Activated CD4-positive, alpha-beta T cell treated with anti-CD3 and anti-CD28 coated beads, Interleukin-2, amount 10 ng/mL, durations not matched to agents 7 days and 5 days (primary cell): ENCODE measurements at regions not wholly inside any gene's neighbourhood (a gene's known extent, or its start where the extent isn't known, plus 50 kb on each side); places are given as distances from the start of the nearest gene placed in this dataset.
"Not testable (repeated sequence)": the region's sequence is repeated elsewhere in the genome, so short reads cannot be mapped to it uniquely, and the experiment has no call there.

ENCODE experiments used
- CTCF ChIA-PET: fragments of 350-600 bp; sonication (Branson Sonifier 250); formaldehyde crosslinking; loops from one replicate; lab custom pipeline; 2021; ENCODE audit warnings: antibody characterized with exemption; lab: Charles Lee
- POLR2A ChIA-PET: fragments of 350-600 bp; sonication (Branson Sonifier 250); formaldehyde crosslinking; loops from one replicate; lab custom pipeline; 2021; ENCODE audit warnings: antibody characterized with exemption; lab: Charles Lee
- DNase-seq: peaks from one replicate; pipeline ENCODE4 v3.0.0-alpha.2; 2020
- H3K27ac Mint-ChIP-seq: one replicate; pipeline ENCODE4 v1.8.0; 2021; ENCODE audit warnings: mild to moderate bottlenecking, moderate library complexity, mixed read lengths
- H3K27me3 Mint-ChIP-seq: one replicate; pipeline ENCODE4 v1.8.0; 2021; ENCODE audit warnings: mixed read lengths
- H3K36me3 Mint-ChIP-seq: one replicate; pipeline ENCODE4 v1.8.0; 2021; ENCODE audit warnings: low read depth, mixed read lengths
- H3K4me1 Mint-ChIP-seq: one replicate; pipeline ENCODE4 v1.8.0; 2021; ENCODE audit warnings: mixed read lengths
- H3K4me3 Mint-ChIP-seq: one replicate; pipeline ENCODE4 v1.8.0; 2021; ENCODE audit warnings: mild to moderate bottlenecking, moderate library complexity, mixed read lengths
- H3K9me3 Mint-ChIP-seq: one replicate; pipeline ENCODE4 v1.8.0; 2021; ENCODE audit warnings: mixed read lengths

- CTCF ChIA-PET = no interaction called here
- H3K36me3 Mint-ChIP-seq = no peaks in the 10 kb centered on the region
- H3K9me3 Mint-ChIP-seq = no peaks in the 10 kb centered on the region
- no peak for DNase-seq
- no peak overlapping the region for H3K27ac Mint-ChIP-seq
- no peak overlapping the region for H3K4me3 Mint-ChIP-seq
- no peaks in the 10 kb centered on the region for H3K4me1 Mint-ChIP-seq
- H3K27me3 Mint-ChIP-seq = no peaks in the 10 kb centered on the region
- POLR2A ChIA-PET = no interaction called here
These were observed 145.5 kb upstream of the NRIP1 start for GRCh38 chr21:15210235-15210678.

GRCh38 chr21:15211491-15212133 lies 146.8 kb upstream of the NRIP1 start:
- Mint-ChIP-seq H3K4me3 (no peak overlapping the region), H3K9me3 (no peaks in the 10 kb centered on the region), H3K36me3 (no peaks in the 10 kb centered on the region), H3K27ac (no peak overlapping the region), H3K27me3 (no peaks in the 10 kb centered on the region), H3K4me1 (no peaks in the 10 kb centered on the region)
- ChIA-PET CTCF (no interaction called here), POLR2A (no interaction called here)
- DNase-seq = no peak

- H3K4me3 Mint-ChIP-seq = no peak overlapping the region
- H3K4me1 Mint-ChIP-seq = no peaks in the 10 kb centered on the region
- H3K36me3 Mint-ChIP-seq = no peaks in the 10 kb centered on the region
- ChIA-PET POLR2A (no interaction called here), CTCF (no interaction called here)
- H3K27ac Mint-ChIP-seq = no peak overlapping the region
- H3K27me3 Mint-ChIP-seq = no peaks in the 10 kb centered on the region
- no peaks in the 10 kb centered on the region for H3K9me3 Mint-ChIP-seq
- DNase-seq = no peak
These were observed 147.4 kb upstream of the NRIP1 start for GRCh38 chr21:15212206-15212605.

- POLR2A ChIA-PET, H3K9me3 Mint-ChIP-seq, DNase-seq, H3K4me1 Mint-ChIP-seq, H3K4me3 Mint-ChIP-seq, H3K36me3 Mint-ChIP-seq, H3K27me3 Mint-ChIP-seq, CTCF ChIA-PET, H3K27ac Mint-ChIP-seq: not testable (repeated sequence)
These were observed 153.7 kb upstream of the NRIP1 start for GRCh38 chr21:15218476-15218875.

- no peak for DNase-seq
- no peaks in the 10 kb centered on the region for H3K9me3 Mint-ChIP-seq
- H3K4me3 Mint-ChIP-seq = no peak overlapping the region
- H3K4me1 Mint-ChIP-seq = no peaks in the 10 kb centered on the region
- H3K36me3 Mint-ChIP-seq = no peaks in the 10 kb centered on the region
- CTCF ChIA-PET = no interaction called here
- H3K27ac Mint-ChIP-seq = no peak overlapping the region
- no peaks in the 10 kb centered on the region for H3K27me3 Mint-ChIP-seq
- POLR2A ChIA-PET = no interaction called here
These were observed 154.2 kb upstream of the NRIP1 start for GRCh38 chr21:15219039-15219438.

- DNase-seq = no peak
- H3K36me3 Mint-ChIP-seq = no peaks in the 10 kb centered on the region
- no peaks in the 10 kb centered on the region for H3K4me1 Mint-ChIP-seq
- H3K9me3 Mint-ChIP-seq = no peaks in the 10 kb centered on the region
- POLR2A ChIA-PET = no interaction called here
- no peaks in the 10 kb centered on the region for H3K27me3 Mint-ChIP-seq
- no peak overlapping the region for H3K4me3 Mint-ChIP-seq
- CTCF ChIA-PET = no interaction called here
- no peak overlapping the region for H3K27ac Mint-ChIP-seq
These were observed 155.1 kb upstream of the NRIP1 start for GRCh38 chr21:15219894-15220293.

GRCh38 chr21:15221799-15222386 lies 157.1 kb upstream of the NRIP1 start:
- CTCF ChIA-PET = interaction anchor here (0.7 kb wide), 1 partner anchor 554 kb away, joined by 3 read pairs; no protein-coding TSS in a partner anchor
- no peak overlapping the region for H3K27ac Mint-ChIP-seq
- no peak overlapping the region for H3K4me3 Mint-ChIP-seq
- no peaks in the 10 kb centered on the region for H3K27me3 Mint-ChIP-seq
- H3K36me3 Mint-ChIP-seq = no peaks in the 10 kb centered on the region
- no peaks in the 10 kb centered on the region for H3K9me3 Mint-ChIP-seq
- H3K4me1 Mint-ChIP-seq = no peaks in the 10 kb centered on the region
- DNase-seq = no peak
- POLR2A ChIA-PET = no interaction called here

GRCh38 chr21:15222707-15223106 lies 157.9 kb upstream of the NRIP1 start:
- Mint-ChIP-seq H3K4me1 (no peaks in the 10 kb centered on the region), H3K27me3 (no peaks in the 10 kb centered on the region), H3K4me3 (no peak overlapping the region), H3K36me3 (no peaks in the 10 kb centered on the region), H3K27ac (no peak overlapping the region), H3K9me3 (no peaks in the 10 kb centered on the region)
- ChIA-PET POLR2A (no interaction called here), CTCF (interaction anchor here (0.7 kb wide), 1 partner anchor 555 kb away, joined by 3 read pairs; no protein-coding TSS in a partner anchor)
- DNase-seq = no peak

GRCh38 chr21:15224346-15225086 lies 159.7 kb upstream of the NRIP1 start:
- Mint-ChIP-seq H3K27me3 (no peaks in the 10 kb centered on the region), H3K27ac (no peak overlapping the region), H3K9me3 (no peaks in the 10 kb centered on the region), H3K4me1 (no peaks in the 10 kb centered on the region), H3K36me3 (no peaks in the 10 kb centered on the region), H3K4me3 (no peak overlapping the region)
- DNase-seq = no peak
- ChIA-PET POLR2A (no interaction called here), CTCF (no interaction called here)

- no peaks in the 10 kb centered on the region for H3K4me1 Mint-ChIP-seq
- POLR2A ChIA-PET = no interaction called here
- CTCF ChIA-PET = no interaction called here
- no peak overlapping the region for H3K4me3 Mint-ChIP-seq
- no peak for DNase-seq
- H3K9me3 Mint-ChIP-seq = no peaks in the 10 kb centered on the region
- H3K27ac Mint-ChIP-seq = no peak overlapping the region
- H3K27me3 Mint-ChIP-seq = no peaks in the 10 kb centered on the region
- H3K36me3 Mint-ChIP-seq = no peaks in the 10 kb centered on the region
These were observed 163.1 kb upstream of the NRIP1 start for GRCh38 chr21:15227919-15228318.

- Mint-ChIP-seq H3K4me3 (no peak overlapping the region), H3K27me3 (no peaks in the 10 kb centered on the region), H3K27ac (no peak overlapping the region), H3K4me1 (no peaks in the 10 kb centered on the region), H3K36me3 (no peaks in the 10 kb centered on the region), H3K9me3 (no peaks in the 10 kb centered on the region)
- DNase-seq = no peak
- POLR2A ChIA-PET = no interaction called here
- CTCF ChIA-PET = interaction anchor here (0.7 kb wide), 1 partner anchor 142 kb away, joined by 3 read pairs; no protein-coding TSS in a partner anchor
These were observed 164.6 kb upstream of the NRIP1 start for GRCh38 chr21:15229390-15229789.

GRCh38 chr21:15233611-15234010 lies 168.8 kb upstream of the NRIP1 start:
- ChIA-PET POLR2A (no interaction called here), CTCF (no interaction called here)
- no peaks in the 10 kb centered on the region for H3K4me1 Mint-ChIP-seq
- H3K9me3 Mint-ChIP-seq = no peaks in the 10 kb centered on the region
- DNase-seq = no peak
- no peak overlapping the region for H3K27ac Mint-ChIP-seq
- H3K27me3 Mint-ChIP-seq = no peaks in the 10 kb centered on the region
- H3K4me3 Mint-ChIP-seq = no peak overlapping the region
- no peaks in the 10 kb centered on the region for H3K36me3 Mint-ChIP-seq

GRCh38 chr21:15236111-15236510 lies 171.3 kb upstream of the NRIP1 start:
- Mint-ChIP-seq H3K4me3 (no peak overlapping the region), H3K27ac (no peak overlapping the region), H3K9me3 (no peaks in the 10 kb centered on the region), H3K27me3 (no peaks in the 10 kb centered on the region), H3K36me3 (no peaks in the 10 kb centered on the region), H3K4me1 (no peaks in the 10 kb centered on the region)
- DNase-seq = no peak
- ChIA-PET CTCF (no interaction called here), POLR2A (no interaction called here)
